Fibroblast of villous mesenchyme (primary cell): ENCODE measurements at regions not wholly inside any gene's neighbourhood (a gene's known extent, or its start where the extent isn't known, plus 50 kb on each side); places are given as distances from the start of the nearest gene placed in this dataset.

Source experiments
- DNase-seq: peaks from one replicate; pipeline ENCODE4 v3.0.0-alpha.2; 2010; ENCODE audit warnings: low read depth
- H3K4me3 ChIP-seq: 2 replicates; pipeline ENCODE4 v1.5.1; 2011; ENCODE audit warnings: low read depth, mild to moderate bottlenecking, low read length
- TF ChIP-seq, protein P1 (sequence below): IDR thresholded peaks from 2 replicates; pipeline ENCODE4 v1.5.1; 2012; ENCODE audit warnings: low read depth, mild to moderate bottlenecking, low read length; ENCODE audit not compliant: insufficient read depth

- H3K4me3 ChIP-seq, result no peak overlapping the region
- TF ChIP-seq, protein P1, sequence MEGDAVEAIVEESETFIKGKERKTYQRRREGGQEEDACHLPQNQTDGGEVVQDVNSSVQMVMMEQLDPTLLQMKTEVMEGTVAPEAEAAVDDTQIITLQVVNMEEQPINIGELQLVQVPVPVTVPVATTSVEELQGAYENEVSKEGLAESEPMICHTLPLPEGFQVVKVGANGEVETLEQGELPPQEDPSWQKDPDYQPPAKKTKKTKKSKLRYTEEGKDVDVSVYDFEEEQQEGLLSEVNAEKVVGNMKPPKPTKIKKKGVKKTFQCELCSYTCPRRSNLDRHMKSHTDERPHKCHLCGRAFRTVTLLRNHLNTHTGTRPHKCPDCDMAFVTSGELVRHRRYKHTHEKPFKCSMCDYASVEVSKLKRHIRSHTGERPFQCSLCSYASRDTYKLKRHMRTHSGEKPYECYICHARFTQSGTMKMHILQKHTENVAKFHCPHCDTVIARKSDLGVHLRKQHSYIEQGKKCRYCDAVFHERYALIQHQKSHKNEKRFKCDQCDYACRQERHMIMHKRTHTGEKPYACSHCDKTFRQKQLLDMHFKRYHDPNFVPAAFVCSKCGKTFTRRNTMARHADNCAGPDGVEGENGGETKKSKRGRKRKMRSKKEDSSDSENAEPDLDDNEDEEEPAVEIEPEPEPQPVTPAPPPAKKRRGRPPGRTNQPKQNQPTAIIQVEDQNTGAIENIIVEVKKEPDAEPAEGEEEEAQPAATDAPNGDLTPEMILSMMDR, result no peak
- DNase-seq, result no peak
Observed at GRCh38 chr15:70164910-70165715, 67.4 kb upstream of the TLE3 start.

DNA sequence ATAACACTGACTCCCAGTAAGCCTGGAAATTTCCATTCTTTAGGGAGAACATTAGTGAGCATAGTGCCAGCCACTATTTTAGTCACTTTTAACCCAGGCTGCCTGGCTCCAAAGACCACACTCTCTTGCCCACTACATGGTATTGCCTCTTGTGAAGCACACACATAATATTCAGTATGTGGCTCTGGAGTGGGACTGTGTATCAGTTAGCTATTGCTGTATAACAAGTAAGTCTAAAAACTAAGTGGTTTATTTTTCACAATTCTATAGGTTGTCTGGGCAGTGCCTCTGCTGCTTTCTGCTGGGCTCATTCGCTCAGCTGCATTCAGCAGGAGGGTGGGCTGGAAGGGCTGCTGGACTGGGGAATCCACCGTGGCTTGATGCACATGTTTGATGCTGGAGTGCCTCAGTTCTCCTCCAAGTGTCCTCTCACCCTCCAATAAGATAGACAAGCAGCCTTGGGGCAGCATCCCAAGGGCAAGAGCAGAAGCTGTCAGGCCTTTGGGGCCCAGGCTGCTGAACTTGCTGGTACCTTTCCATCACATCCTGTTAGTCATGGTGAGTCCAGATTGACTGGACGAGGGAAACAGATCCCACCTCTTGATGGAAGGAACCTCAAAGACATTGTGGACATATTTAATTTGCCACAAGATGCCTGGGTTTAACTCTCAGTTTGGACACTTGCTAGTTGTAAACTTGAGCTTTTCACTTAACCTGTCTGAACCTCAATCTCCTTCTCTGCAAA lies 66.6 kb upstream of the TLE3 start:
- no peak overlapping the region for H3K4me3 ChIP-seq
- DNase-seq, result no peak
- TF ChIP-seq, protein P1, result no peak

- no peak for DNase-seq
- TF ChIP-seq, protein P1, result no peak
- no peak overlapping the region for H3K4me3 ChIP-seq
Observed at GRCh38 chr15:70160803-70161565, 63.3 kb upstream of the TLE3 start.

DNA sequence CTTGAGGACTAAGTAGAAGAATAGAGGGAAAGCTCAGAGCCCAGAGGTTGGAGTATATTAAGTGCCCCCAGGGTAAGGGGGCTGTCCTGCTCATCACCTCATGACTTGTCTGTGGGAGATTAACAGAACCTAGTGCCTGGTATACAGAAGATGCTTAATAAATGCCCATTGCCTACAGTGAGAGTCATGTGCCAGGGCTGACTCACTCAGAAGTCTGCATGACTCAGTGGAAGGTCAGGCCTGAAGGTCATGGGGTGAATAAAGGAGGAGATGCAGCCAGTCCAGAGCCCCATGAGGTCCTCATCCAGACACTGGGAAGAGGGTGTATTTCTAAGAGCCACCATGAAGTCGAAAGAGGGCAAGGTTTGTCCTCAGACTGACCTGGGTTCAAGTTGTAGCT lies 62.5 kb upstream of the TLE3 start:
- peak; percentile 84 for DNase-seq
- H3K4me3 ChIP-seq, result no peak overlapping the region
- TF ChIP-seq, protein P1, result no peak

DNA sequence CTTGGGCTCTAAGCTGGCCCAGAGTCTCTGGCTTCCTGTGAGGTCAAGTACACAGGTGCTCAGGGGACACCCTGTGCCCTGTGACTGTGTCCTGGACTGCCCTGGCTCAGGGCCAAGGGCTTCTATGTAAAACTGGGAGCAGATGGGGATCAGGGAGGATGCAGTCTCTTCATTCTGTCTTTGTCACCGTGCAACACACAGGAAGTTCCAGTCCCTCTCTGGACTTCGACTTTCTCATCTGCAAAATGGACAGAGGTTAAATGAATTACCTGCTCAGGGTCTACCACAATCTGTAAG lies 61.9 kb upstream of the TLE3 start:
- DNase-seq, result no peak
- no peak overlapping the region for H3K4me3 ChIP-seq
- TF ChIP-seq, protein P1, result no peak

DNA sequence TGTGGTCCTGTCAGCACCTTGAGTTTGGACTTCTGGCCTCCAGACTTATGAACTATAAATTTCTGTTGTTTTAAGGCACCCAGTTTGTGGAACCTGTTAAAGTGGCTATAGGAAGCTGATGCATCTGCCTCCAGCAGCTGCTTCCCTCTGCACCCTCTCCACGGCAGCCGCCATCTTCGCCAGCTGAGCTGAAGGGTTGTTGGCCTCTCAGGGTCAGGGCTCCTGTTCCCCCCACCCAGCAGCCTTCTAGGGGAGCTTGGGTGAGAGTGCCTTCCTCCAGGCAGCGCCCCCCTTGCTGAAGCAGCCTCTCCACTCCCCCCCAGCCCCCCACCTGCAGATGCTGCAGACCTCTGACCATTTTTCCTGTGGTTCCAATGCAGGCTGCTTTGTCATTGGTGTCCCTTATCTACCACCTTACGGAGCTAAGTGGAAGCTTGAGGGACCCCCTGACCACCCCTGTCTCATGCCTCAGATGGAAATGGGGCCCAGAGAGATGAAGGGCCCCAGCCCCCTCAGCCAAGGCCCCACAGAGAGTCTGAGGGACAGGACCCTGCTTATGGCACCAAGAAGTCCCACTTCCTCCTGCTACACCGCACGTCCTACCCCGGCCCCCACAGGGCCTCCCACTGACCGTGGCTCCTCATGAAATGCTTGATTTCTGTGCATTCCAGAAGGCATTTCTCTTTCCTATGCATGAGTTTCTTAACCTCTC lies 61.4 kb upstream of the TLE3 start:
- TF ChIP-seq, protein P1, result no peak
- DNase-seq, result no peak
- no peak overlapping the region for H3K4me3 ChIP-seq
